GOT3 (cell line): ENCODE measurements at regions not wholly inside any gene's neighbourhood (a gene's known extent, or its start where the extent isn't known, plus 50 kb on each side); places are given as distances from the start of the nearest gene placed in this dataset.

Experiments
- DNase-seq: peaks from one replicate; lab custom pipeline; 2025; ENCODE audit warnings: mixed read lengths; lab: John Stamatoyannopoulos, UW

DNA sequence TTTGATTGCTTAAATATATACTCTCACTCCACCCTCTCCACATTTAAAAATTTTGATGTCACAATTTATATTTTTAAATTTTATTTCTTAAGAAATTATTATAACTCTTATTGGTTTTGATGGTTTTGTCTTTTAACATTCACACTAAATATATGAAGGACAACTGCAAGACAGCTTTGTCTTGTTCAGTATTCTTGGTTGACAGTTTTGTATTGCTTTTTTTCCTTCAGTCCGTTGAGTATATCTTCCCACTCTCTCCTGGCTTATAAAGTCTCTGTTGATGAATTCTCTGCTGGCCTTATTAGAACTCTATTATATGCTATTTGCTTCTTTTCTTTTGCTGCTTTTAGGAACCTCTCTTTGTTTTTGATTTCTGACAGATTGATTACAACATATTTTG, 392.2 kb downstream of the C6orf118 start:
- DNase-seq, result no peak

DNA sequence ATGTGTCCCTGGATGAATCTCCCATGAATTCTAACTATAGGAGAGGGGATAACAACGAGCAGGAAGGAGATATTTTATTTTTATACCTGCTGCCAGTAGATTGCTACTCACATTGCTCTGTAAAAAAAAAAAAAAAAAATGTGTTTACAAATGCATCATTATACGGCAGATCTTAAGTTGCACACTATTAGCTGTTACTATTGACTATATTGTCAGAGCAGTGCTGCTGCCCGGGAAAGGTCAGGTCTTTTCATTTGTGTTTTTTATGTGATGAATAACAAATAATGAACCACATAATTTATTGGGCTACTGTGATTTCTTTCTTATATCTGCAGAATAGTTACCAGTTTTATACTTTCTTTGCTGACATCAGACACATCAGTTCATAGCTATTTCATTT, 393.3 kb downstream of the C6orf118 start:
- no peak for DNase-seq

DNA sequence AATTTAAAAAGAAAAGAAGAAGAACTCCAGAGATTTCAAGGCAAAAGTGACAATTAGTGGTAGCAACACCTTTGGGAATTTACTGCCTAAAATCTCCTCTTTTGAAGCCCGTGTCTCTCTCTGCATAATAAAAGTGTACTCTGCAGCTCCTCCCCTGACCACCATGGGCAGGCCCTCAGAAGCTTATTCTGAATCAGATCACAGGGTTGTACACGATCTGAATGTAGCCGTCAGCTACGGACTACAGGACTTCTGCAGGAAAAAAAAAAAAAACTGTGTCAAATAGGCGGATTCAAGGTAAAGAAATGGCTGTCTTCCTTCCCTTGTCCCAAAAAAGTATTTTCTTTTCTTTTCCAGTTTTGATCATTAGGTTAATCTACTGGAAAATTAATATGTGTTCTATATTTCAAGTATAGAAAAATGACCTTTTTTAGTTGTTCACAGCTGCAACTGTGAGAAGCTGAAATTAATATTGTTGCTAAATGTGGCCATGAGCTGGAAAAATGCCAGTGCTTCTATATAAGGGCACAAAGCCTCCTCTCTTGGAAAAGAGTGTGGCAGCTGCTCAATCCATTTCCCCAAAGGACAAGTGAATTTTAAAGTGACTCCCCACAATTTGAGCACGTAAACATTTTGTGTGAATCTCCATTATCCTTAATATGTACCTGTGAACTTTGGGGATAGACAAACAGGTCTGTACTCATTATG, 397.4 kb downstream of the C6orf118 start:
- no peak for DNase-seq

DNA sequence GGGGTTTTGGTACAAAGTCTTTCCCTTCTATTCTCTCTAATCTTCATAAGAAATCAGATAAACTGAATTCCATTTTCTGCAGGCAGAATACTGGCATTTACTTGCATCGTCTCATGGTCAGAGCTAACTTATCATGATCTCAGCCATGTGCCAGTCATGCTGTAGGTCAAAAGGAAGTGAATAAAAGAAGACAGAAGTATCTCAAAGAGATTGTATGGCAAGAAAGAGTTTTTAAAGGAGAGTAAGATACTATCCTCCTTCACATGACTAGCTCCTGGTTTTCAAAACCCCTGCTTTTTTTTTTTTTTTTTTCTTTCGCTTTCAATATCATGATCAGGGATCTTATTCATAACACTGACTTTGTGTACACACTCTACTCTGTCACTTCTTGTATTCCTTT, 398.3 kb downstream of the C6orf118 start:
- DNase-seq, result no peak

DNA sequence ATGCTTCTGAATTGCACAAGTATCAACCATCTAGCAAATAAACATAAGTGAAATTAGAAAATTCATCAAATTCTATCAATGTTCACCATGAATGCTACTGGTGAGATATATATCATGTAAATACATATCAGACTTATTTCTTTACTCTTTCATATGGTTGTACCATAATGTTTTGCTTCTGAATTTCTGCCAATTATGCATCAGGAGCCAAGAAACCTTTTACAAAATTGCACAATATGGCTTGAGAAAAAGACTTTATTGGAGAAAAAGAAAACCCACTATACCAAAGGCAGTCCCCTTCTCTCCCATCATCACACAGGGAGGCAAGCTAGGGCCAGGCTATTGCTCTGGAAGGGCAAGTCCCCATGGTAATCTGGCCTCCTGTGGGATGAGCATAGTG, 402.6 kb downstream of the C6orf118 start:
- DNase-seq, result no peak

DNA sequence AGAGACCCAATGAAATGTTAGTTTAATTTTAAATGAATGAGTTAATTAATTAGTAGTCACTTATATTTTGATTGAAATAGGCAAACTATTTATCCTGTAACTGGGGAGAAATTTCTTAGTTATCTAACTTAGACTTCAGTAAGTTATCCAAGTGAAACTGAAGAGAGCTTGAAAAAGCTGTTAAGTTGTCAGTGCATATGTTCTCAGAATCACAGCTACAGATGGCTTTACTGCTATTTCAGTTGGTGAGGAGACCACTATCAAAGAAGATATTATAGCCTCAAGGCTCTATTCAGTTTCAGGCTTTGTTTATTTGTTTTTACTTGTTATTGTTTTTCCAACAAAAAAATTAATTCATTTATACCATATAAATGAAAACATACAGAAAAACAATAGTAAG, 404.1 kb downstream of the C6orf118 start:
- DNase-seq, result no peak

DNA sequence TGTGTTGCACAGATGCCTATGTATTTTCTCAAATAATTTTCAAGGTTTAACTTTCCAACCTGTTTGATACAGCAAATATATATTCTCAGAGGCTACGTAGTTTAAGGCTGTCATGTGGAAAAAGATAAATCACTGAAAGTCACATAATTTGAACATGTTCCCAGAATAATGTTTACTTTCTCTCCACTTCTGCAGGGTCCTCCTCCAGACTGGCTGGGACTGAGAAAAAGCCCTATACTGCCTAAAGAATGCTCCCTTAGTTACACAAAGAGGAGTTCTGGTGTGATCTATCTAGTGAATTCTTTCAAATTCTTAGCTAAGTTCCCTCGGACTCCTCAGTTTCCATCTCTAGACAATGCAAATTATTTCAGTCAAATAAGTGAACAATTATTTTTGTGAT, 411.0 kb downstream of the C6orf118 start:
- no peak for DNase-seq

DNA sequence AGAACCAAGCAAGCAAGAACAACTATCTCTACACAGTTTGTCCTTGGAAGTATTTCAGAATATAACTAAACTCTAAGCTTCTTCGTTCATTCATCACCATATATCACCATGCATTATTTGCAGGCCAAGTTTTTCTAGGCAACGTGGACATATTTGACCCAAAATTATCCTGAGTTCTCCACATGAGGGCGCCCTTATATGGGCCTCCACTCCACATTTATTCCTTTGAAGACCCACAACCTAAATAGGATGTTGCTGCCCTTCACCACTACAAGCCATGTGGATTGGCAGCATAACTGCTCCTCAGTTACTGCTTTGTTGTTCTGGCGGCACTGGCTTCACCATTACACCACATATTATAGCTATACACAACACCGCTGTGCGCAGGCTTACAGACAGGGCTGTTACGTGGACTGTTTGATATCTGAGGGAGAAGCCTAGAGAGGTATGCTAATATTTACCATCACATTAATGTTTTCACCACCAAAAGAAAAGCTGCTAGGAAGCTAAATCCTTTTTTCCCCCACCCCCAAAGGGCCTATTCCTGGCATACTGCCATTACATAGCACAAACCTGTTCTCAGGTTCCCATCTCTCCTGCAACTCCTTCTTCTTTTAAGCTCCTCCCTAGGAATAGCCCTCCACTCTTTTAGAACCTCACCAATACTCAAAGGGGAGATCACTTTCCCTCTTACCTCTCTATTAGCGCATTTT, 411.7 kb downstream of the C6orf118 start:
- DNase-seq, result no peak

DNA sequence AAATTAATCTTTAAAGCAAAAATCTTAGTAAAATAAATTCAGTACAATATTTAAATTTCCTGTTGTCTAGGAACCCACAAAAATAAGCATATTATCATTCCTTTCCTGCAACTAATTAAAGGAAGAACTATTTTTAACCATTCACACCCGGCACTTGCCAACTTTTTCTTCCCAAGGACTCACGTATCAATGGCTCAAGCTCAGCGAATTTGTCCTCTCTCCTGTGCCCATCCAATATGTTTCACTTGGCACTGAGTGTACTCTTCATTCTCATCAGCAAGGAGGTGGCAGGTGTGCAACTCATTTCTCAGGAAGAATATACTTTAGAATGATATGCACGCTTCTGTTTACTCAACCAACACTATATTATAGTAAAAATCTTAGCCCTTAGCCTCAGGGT, 419.4 kb downstream of the C6orf118 start:
- DNase-seq, result no peak

DNA sequence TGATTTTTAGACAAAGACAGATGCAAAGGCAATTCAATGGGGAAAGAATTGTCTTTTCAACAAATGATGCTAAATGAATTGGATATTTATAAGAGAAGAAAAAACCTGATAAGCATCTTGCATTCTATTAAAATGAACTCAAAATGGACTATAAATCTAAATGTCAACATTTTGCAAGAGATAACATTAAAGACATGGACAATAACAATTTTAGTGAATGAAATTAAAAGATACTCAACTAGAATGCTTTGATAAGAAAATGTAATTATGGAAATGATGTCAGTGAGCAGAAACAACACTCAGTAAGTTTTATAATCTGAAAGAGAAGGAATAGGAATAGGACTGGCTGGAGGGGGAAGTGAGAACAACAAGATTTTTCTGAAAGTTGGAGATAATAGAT, 421.7 kb downstream of the C6orf118 start:
- DNase-seq, result no peak

DNA sequence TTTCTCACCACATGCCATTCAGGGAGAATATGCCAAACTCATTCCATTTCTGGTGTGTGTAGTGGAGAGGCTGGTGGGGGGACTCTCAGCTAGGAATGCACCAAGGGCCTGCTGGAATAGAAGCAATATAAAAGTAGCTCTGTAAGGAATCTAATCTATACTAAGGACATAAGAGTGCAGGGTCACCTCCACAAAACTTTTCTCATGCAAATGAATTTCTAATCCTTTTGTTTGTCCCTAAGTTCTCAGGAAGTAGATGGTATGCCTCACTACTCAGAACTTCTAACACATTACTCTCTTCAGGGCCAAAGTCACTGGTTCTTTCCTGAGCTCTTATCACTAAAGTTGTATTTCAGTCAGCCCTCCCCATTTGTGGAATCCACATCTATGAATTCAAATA, 427.2 kb downstream of the C6orf118 start:
- DNase-seq, result no peak

DNA sequence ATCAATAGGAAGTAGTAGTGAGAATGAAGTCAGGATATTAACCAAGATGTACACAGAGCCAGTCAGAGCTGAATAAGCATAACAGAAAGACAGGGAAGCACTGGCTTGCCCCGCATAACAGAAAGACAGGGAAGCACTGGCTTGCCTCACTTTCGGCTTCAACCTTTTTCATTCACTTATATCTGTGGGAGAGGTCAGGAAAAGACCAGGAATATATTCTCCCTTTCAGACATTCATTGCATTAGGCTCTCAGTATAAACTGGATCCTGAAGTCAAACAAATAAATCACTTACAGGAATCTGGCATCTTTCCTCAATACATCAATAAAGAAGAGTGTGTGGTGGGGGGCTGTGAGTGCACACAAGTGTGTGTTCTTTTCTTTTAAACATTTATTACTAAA, 437.6 kb downstream of the C6orf118 start:
- DNase-seq, result no peak

DNA sequence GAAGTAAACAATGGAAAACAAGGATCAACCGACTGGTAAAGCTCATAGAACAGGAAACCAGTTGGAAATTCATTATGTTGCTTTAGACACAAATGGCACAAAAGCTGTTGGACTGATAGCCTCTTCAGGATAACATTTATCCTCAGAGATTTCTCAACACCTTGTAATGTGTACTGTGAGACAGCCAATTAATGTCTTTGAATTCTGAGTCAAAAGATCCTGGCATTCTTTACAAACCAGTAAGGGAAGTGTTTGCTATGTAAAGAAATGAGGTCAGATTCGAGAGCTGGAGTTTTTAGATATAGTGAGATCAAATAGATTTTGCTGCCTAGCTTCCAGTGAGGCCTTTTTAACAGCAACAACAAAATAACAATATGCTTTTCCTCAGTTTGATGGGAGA, 439.2 kb downstream of the C6orf118 start:
- DNase-seq, result no peak

DNA sequence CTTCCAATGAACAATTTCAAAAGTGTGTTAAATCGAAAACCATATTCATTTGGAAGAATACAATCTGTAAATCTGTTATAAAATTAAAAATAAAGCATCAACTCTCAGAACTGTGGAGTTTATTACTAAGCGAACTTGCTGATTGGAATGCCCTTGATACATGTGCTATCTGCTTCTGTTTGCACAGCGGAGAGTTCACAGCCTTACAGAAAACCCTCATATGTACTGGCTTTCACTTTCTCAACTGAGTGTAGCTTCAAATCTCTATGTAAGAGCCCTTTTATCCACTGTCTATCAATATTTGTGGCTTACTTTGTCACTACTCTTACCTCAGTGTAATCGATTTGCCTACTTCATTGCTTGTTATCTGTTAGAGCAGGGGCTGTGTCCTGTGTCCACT, 447.4 kb downstream of the C6orf118 start:
- DNase-seq, result no peak

DNA sequence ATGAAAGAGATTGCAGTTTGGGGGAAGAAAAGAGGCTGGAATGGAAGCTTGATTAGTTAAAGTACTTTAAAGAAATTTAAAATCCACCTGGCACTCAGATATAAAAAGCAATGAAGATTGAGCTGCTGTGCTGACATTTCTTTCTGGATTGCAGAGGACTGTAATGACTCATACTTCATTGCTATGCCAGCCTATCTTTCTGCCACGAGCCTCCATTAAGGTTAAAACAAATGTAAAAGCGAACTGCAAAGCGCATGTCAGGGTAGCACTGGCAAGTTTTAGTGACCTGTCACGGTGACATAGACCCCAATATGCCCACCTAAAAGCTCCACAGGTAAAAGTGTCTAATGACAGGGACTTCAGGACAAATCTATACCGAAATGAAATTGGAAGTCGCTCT, 449.6 kb downstream of the C6orf118 start:
- no peak for DNase-seq

DNA sequence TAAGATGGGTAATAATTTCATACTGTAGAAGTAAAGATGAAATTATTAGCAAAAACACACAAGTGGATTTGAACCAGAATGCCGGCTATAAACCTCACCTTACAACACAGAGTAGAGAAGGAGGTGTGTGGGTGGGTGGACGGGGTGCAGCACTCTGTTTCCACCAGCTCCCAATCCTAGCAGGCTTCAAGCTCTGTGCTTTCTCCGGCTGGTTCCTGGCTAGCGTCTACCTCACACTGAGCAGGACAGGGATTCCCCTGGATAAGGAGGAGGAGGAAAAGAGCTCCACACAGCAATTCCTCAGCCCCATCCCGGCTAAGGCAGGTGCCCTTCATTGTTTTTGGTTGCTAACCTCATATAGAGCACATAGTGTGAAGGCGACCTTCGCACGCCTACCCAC, 453.3 kb downstream of the C6orf118 start:
- DNase-seq, result no peak

DNA sequence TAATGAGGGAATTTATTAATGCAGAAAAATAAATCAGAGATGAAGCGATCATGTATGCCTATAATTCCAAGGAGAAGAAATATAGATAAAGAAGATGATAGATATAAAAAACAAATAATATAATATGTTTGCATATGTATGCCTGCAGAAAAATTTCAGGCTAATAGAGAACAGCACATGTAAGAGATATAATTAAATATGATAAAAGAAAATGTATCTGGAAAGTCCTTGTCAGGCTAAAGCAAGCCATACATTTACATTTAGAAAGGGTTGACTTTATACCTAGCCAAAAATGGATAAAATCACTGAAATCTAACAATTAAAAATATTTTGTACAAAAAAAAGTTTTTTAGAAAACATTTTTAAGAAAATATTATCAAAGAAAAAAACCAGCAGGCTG, 454.1 kb downstream of the C6orf118 start:
- DNase-seq, result no peak

DNA sequence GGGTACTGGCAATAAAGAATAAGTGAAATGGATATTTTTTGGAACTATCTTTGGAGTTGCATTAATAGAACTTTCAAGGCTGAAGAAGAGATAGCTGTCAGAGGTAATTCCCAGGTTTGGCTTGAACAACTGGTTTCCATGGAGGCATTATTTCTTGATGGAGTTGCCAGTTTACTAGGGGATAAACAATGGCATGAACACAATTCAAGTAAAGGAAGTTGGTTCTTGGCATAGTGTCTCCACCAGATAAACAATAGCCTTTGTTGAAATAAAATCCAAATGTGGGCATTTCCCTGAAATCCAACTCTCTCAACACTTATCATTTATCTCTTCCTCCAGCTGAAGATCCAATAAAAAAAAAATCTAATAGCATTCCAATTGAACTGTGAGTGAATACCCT, 454.9 kb downstream of the C6orf118 start:
- no peak for DNase-seq

DNA sequence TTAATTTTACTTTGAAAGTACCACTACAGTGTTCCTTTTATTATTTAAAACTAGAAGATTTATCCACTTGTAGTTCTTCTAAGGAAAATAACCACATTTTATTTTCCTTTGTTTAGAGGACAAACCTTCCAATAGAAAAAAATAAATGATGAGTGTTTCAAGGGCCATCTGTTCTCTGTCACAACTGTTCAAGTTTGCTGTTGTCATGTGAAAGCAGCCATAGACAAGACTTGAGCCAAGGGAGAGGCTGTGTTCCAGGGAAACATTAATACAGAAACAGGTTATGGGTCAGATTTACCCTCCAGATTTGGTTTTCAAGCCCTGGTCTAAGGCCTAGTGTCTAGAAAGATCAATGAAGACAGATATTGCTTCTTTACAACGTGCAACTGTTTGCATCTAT, 463.6 kb downstream of the C6orf118 start:
- DNase-seq, result no peak

DNA sequence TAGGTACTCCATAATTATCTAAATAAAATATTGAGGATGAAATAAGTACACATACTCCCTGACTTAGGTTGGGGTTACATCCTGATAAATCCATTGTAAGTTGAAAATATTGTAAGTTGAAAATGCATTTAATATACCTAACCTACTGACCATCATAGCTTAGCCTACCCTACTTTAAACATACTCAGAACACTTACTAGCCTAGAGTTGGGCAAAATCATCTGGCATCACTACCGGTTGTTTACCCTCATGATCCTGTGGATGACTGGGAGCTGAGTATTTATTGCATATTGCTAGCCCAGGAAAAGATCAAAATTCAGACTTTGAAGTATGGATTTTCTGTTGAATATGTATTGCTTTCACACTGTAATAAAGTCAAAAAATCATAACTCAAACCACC, 467.3 kb downstream of the C6orf118 start:
- no peak for DNase-seq

DNA sequence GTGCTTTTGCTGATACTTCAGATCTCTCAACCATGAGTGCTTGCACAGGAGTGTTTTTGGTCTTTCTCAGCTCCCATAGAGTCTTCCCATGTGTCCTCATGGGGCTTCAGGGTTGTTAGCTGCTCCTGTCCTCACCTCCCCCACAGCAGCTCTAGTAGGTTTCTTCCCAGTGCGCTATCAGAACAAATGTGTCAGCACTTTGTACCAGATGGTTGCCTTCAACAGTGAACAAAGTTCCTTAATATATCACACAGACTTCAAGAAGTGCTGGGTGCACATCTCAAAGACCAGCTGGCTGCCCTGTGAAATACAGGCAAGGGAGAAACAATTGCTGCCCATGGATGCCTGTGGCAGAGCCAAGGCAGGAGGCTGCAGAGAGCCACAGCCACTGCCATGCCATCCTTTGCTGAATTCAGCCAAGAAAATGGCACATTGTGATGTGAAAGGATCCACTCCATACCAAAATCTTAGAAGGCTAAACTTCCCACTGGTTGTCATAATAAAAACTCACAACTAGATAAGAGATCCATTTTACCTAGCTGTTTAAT, 471.3 kb downstream of the C6orf118 start:
- no peak for DNase-seq

DNA sequence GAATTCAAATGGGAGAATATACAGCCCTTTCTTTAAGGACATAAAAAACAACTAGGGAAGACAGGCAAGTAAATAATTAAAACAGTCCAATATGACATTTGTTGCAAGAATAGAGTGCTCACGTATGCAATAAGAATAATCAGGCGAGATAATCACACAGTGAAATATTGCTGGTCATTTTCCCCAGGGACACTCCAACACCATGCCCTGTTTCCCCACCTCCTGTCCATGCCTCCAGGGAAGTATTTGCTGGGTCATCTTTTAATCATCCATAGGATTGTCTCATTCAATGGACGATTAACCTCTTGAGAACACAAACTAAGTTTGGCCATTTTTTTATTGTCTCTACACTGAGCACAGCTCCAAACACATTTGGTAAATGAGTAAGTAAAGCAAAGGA, 472.9 kb downstream of the C6orf118 start:
- DNase-seq, result no peak

DNA sequence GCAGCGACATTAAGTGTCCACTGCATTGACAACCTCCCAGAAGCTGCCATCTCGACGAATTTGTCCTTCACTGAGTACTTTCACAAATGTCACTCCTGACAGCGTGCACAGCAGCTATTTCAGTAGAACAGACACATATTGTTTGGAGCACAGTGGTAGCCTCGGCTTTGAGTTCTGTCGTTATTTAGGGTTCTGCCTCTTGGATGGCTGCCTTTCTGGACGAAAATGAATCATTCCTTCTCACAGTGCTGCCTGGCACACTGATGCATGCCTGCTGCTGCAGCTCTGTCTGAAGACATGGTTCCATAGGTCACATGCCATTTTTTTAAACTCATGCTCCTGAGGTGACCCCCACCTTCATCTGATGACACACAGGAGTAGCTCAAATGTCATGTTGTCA, 477.0 kb downstream of the C6orf118 start:
- no peak for DNase-seq

DNA sequence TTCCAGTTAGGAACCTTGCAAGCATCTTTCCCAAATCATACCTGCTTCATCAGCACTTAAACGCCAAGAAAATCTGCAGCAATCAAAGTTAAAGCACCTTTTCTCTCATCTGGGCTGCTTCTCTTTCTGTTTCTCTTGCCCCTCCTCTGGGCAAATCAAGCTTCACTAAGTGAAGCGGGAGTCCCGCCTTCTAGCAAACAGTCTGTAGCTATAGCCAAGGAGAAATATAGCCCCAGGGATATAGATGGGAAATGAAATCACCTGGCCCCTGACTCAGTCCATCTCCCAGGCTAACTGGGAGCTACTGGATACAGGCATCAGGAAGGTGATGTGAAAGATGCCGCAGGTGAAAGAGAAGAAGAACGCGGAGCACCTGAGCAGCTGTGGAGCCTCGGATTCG, 481.9 kb downstream of the C6orf118 start:
- DNase-seq, result no peak
